ENCODE measurements at regions not wholly inside any gene's neighbourhood (a gene's known extent, or its start where the extent isn't known, plus 50 kb on each side); places are given as distances from the start of the nearest gene placed in this dataset.

- TF ChIP-seq, protein P1, sequence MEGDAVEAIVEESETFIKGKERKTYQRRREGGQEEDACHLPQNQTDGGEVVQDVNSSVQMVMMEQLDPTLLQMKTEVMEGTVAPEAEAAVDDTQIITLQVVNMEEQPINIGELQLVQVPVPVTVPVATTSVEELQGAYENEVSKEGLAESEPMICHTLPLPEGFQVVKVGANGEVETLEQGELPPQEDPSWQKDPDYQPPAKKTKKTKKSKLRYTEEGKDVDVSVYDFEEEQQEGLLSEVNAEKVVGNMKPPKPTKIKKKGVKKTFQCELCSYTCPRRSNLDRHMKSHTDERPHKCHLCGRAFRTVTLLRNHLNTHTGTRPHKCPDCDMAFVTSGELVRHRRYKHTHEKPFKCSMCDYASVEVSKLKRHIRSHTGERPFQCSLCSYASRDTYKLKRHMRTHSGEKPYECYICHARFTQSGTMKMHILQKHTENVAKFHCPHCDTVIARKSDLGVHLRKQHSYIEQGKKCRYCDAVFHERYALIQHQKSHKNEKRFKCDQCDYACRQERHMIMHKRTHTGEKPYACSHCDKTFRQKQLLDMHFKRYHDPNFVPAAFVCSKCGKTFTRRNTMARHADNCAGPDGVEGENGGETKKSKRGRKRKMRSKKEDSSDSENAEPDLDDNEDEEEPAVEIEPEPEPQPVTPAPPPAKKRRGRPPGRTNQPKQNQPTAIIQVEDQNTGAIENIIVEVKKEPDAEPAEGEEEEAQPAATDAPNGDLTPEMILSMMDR (conservative IDR thresholded peaks at IDR 0.05; ENCODE audit: low read depth in 2 of 2): no peak
- no peak for TF ChIP-seq EZH2phosphoT487 (IDR thresholded peaks at IDR 0.05; ENCODE audit: unreplicated experiment)
- no peak for TF ChIP-seq JUNB (IDR thresholded peaks at IDR 0.05; ENCODE audit: unreplicated experiment)
- no peak for TF ChIP-seq EZH2 (IDR thresholded peaks at IDR 0.05; ENCODE audit: low read depth, unreplicated experiment)
- TF ChIP-seq, protein P2, sequence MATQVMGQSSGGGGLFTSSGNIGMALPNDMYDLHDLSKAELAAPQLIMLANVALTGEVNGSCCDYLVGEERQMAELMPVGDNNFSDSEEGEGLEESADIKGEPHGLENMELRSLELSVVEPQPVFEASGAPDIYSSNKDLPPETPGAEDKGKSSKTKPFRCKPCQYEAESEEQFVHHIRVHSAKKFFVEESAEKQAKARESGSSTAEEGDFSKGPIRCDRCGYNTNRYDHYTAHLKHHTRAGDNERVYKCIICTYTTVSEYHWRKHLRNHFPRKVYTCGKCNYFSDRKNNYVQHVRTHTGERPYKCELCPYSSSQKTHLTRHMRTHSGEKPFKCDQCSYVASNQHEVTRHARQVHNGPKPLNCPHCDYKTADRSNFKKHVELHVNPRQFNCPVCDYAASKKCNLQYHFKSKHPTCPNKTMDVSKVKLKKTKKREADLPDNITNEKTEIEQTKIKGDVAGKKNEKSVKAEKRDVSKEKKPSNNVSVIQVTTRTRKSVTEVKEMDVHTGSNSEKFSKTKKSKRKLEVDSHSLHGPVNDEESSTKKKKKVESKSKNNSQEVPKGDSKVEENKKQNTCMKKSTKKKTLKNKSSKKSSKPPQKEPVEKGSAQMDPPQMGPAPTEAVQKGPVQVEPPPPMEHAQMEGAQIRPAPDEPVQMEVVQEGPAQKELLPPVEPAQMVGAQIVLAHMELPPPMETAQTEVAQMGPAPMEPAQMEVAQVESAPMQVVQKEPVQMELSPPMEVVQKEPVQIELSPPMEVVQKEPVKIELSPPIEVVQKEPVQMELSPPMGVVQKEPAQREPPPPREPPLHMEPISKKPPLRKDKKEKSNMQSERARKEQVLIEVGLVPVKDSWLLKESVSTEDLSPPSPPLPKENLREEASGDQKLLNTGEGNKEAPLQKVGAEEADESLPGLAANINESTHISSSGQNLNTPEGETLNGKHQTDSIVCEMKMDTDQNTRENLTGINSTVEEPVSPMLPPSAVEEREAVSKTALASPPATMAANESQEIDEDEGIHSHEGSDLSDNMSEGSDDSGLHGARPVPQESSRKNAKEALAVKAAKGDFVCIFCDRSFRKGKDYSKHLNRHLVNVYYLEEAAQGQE (IDR thresholded peaks at IDR 0.05; ENCODE audit: unreplicated experiment): no peak
- TF ChIP-seq NANOG (IDR thresholded peaks at IDR 0.05; ENCODE audit: borderline replicate concordance): no peak
- no peak for TF ChIP-seq POLR2AphosphoS5 (IDR thresholded peaks at IDR 0.05; ENCODE audit: low read depth)
- no peak for TF ChIP-seq CREB1 (CRISPR knock-in tag; IDR thresholded peaks at IDR 0.05; ENCODE audit: low read depth)
- no peak for TF ChIP-seq ZNF114 (CRISPR knock-in tag; IDR thresholded peaks at IDR 0.05)
- TF ChIP-seq STAT1 (IDR thresholded peaks at IDR 0.05; ENCODE audit: unreplicated experiment): no peak
Observed at GRCh38 chr7:43034535-43035002, 77.9 kb upstream of the HECW1 start.
